ENCODE measurements at regions not wholly inside any gene's neighbourhood (a gene's known extent, or its start where the extent isn't known, plus 50 kb on each side); places are given as distances from the start of the nearest gene placed in this dataset.

DNA sequence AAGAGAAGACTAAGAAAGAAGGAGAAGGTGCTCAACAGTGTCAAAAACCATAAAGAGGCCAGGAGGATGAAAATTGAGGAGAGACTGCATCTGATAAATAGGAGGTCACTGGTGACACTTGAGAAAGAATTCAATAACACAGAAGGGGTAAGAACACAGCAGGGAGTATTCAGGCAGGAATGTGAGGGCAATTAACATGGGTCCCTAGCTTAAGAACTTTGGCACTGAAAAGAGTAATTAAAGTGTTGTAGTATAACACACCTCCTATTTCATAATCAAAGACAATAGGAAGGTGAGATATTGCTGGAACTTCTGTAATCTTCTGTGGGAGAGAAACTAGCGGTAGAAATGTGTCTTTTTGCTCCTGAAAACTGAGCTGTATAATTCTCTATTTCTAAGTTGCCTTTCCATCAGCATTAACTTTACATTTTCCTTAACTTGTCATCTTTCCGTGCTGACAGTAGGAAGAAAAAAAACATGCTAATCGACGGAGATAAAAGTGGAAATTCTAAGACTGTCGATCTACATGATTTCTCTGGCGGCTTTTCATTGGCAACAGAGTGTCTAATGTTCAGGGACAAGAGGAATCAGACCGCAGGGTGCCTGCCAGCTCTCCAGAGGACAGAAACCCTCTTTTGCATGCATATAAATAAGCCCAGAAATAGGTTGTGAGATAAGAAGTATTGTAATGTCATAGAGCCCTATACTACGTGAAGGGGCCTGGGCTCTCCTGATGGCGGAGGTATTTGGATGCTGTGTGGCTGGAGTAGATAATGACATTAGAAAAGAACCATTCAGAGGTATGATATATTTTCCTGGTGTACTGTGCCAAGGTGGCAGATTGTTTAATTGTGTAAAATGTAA lies 147.9 kb upstream of the GAP43 start:
- Histone ChIP-seq H2BK5ac (ENCODE audit: low read depth, low read length, poor library complexity, severe bottlenecking) (no peak overlapping the region), H2BK120ac (ENCODE audit: low read depth, low read length) (no peak overlapping the region), H3K18ac (ENCODE audit: low read depth, low read length) (no peak overlapping the region), H3K4me3 (ENCODE audit: insufficient read depth, low read depth, low read length) (no peak overlapping the region), H3K23ac (ENCODE audit: low read depth, low read length) (no peak overlapping the region), H3K4me1 (ENCODE audit: control insufficient read depth, insufficient read depth, low read length) (no peaks in the 10 kb centered on the region), H3K27me3 (ENCODE audit: control insufficient read depth, insufficient read depth, low read length) (peaks cover 2% of the 10 kb centered on the region), H2AFZ (replicated peaks; ENCODE audit: low read length, poor library complexity) (no peak overlapping the region), H3K27ac (ENCODE audit: insufficient read depth, low read length) (no peak overlapping the region), H3K4ac (ENCODE audit: low read depth, low read length) (no peak overlapping the region), H4K91ac (ENCODE audit: insufficient read depth, low read depth, low read length) (no peak overlapping the region), H3K4me2 (ENCODE audit: low read depth, low read length) (no peak overlapping the region), H2AK9ac (replicated peaks; ENCODE audit: low read depth, low read length, poor library complexity) (no peak overlapping the region), H2AK5ac (ENCODE audit: low read depth, low read length) (no peak overlapping the region), H3K9me1 (ENCODE audit: insufficient read depth, low read length) (no peaks in the 10 kb centered on the region), H3K79me1 (ENCODE audit: low read depth in 1 of 2, low read length in 2 of 2) (no peaks in the 10 kb centered on the region), H4K8ac (ENCODE audit: low read depth in 2 of 2, low read length in 2 of 2) (no peak overlapping the region), H4K5ac (ENCODE audit: low read depth, low read length) (no peak overlapping the region), H3K56ac (ENCODE audit: extremely low read depth, insufficient read depth, low read length) (no peak overlapping the region), H2BK20ac (ENCODE audit: low read depth, low read length) (no peak overlapping the region), H3K14ac (replicated peaks; ENCODE audit: low read depth, low read length) (no peak overlapping the region), H4K20me1 (ENCODE audit: insufficient read depth, low read length) (no peaks in the 10 kb centered on the region), H3K36me3 (ENCODE audit: control insufficient read depth, insufficient read depth, low read length) (no peaks in the 10 kb centered on the region), H3K9ac (ENCODE audit: low read depth, low read length) (no peak overlapping the region), H2BK15ac (ENCODE audit: low read depth, low read length) (no peak overlapping the region), H3K9me3 (ENCODE audit: control insufficient read depth, insufficient read depth, low read length) (no peaks in the 10 kb centered on the region)
- POLR2A ChIA-PET (ENCODE audit: unreplicated experiment), result no interaction called here
- intact Hi-C loops (cut with micrococcal nuclease) (no loop called here), dilution Hi-C loops (cut with HindIII; ENCODE audit: low sequenced_read_pairs, unreplicated experiment) (no loop called here), in situ Hi-C loops (cut with MboI; ENCODE audit: low sequenced_read_pairs) (no loop called here)
- BruUV-seq (replicated peaks), result no TSS peak
- ATAC-seq (ENCODE audit: low read depth), result no peak
- DNase-seq, result no peak
- TF ChIP-seq SMC3 (IDR thresholded peaks at IDR 0.05; ENCODE audit: low read depth, low read length) (no peak), POLR2A (IDR thresholded peaks at IDR 0.05; ENCODE audit: low read depth, low read length) (no peak), CEBPB (IDR thresholded peaks at IDR 0.05; ENCODE audit: low read depth, low read length) (no peak), CHD1 (IDR thresholded peaks at IDR 0.05; ENCODE audit: low read depth, low read length) (no peak), NFE2L2 (IDR thresholded peaks at IDR 0.05; ENCODE audit: low read depth, low read length) (no peak), MAZ (IDR thresholded peaks at IDR 0.05; ENCODE audit: borderline replicate concordance, low read depth, low read length) (no peak), MAFK (IDR thresholded peaks at IDR 0.05; ENCODE audit: low read depth, low read length) (no peak), RFX5 (IDR thresholded peaks at IDR 0.05; ENCODE audit: low read depth, low read length) (no peak)
- CTCF ChIA-PET, result no interaction called here
- WGBS, 2 experiments (ENCODE audit: extremely low coverage in 2 of 2, insufficient read length in 1 of 2), result 86% methylated on average over 2 of the region's 9 CpGs; no CpG with 5 or more reads in 1 of the 2 experiments
